ENCODE measurements at regions not wholly inside any gene's neighbourhood (a gene's known extent, or its start where the extent isn't known, plus 50 kb on each side); places are given as distances from the start of the nearest gene placed in this dataset.

DNA sequence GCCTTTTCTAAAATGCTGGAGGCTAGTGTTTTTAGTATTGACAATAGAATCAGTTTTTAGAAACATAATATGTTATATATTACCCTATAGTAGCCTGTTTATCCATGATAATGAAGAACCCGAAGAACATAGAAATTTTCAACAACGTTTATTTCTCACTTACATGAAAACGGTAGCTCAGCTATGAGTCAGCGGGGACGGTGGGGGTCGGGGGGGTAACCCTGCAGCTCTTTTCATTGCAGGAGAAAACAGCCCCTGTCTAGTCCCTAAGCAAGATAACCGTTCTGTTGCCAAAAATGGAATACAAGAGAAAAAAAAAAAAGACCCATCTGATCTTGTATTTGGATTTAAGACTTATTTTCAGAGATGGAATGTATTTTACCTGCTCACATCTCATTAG lies 1758.4 kb upstream of the AGA start:
- WGBS, 2 donors, result 73 to 81% methylated on average over 7 of the region's 7 CpGs
- TF ChIP-seq, protein P1, sequence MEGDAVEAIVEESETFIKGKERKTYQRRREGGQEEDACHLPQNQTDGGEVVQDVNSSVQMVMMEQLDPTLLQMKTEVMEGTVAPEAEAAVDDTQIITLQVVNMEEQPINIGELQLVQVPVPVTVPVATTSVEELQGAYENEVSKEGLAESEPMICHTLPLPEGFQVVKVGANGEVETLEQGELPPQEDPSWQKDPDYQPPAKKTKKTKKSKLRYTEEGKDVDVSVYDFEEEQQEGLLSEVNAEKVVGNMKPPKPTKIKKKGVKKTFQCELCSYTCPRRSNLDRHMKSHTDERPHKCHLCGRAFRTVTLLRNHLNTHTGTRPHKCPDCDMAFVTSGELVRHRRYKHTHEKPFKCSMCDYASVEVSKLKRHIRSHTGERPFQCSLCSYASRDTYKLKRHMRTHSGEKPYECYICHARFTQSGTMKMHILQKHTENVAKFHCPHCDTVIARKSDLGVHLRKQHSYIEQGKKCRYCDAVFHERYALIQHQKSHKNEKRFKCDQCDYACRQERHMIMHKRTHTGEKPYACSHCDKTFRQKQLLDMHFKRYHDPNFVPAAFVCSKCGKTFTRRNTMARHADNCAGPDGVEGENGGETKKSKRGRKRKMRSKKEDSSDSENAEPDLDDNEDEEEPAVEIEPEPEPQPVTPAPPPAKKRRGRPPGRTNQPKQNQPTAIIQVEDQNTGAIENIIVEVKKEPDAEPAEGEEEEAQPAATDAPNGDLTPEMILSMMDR (IDR thresholded peaks at IDR 0.05), result no peak
- TF ChIP-seq POLR2A (IDR thresholded peaks at IDR 0.05), result no peak
- intact Hi-C loops (cut with DNase I; ENCODE audit: low total_unique reads), result no loop called here
- DNase-seq (ENCODE audit: low spot score in 2 of 2), result no peak
- no peak overlapping the region for H3K4me3 ChIP-seq (ENCODE audit: low read depth, poor library complexity, severe bottlenecking)

DNA sequence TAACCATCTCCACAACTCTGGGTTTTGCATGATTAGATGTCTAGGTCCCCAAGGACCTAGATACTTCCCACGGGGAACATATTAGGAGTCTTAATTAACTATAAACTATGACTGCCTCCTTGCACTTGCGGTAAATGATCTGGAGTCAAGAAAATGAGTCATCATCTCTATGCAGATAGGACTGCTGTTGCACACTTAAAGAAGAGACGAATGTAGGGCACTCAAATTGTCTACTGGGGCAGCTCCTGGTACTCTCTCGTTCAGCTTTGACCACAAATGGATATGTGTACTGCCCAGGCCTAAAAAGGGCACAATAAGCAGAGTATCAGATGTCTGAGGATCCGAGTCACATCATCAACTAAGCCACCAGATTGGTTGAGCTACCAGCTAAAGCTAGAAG lies 1783.4 kb upstream of the AGA start:
- no peak for DNase-seq (ENCODE audit: low spot score in 2 of 2)
- 80 to 81% methylated on average over 5 of the region's 5 CpGs for WGBS, 2 donors
- no peak overlapping the region for H3K4me3 ChIP-seq (ENCODE audit: low read depth, poor library complexity, severe bottlenecking)
- no peak for TF ChIP-seq POLR2A (IDR thresholded peaks at IDR 0.05)
- TF ChIP-seq, protein P1 (IDR thresholded peaks at IDR 0.05), result no peak
- intact Hi-C loops (cut with DNase I; ENCODE audit: low total_unique reads), result no loop called here

DNA sequence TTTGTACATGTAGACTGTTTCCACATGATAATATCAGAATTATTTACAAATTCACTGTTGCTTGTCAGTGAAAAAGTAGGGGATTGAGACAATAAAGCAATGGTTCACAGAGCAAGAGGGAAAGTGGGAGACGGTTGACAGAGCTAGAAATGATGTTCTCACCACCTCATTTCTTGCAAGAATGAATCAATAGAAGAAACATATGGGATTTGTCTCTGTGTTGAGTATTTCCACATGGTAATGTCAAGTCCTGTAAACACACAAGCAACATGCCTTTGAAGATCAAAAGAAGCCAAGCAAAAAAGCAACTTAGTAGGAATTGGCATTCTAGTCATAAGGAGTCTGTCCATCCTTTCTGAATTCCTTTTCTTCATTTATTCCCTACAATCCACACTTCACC lies 1806.6 kb upstream of the AGA start:
- intact Hi-C loops (cut with DNase I; ENCODE audit: low total_unique reads), result no loop called here
- DNase-seq (ENCODE audit: low spot score in 2 of 2), result no peak

DNA sequence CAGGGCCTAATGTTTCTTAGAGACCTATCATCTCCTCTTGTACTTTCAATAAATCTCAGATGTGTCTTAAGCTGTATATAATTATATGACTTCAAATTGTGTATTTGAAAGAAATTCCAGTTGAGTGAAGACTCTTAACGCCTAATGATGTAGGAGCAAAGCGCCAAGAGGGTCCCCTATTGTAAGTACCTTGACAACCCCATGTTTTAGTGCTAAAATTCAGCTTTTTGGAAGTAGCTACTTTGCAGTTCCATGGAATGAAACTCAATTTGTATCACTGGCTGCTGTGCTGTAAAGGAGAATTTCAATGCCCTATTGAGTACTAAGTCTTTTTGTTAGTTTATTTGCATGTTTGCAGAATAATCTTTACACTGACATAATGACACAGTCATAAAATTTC lies 1826.6 kb upstream of the AGA start:
- intact Hi-C loops (cut with DNase I; ENCODE audit: low total_unique reads), result no loop called here
- TF ChIP-seq, protein P1 (IDR thresholded peaks at IDR 0.05), result no peak
- no peak for TF ChIP-seq POLR2A (IDR thresholded peaks at IDR 0.05)
- WGBS, 2 donors, result 83 to 91% methylated on average over 2 of the region's 2 CpGs
- no peak overlapping the region for H3K4me3 ChIP-seq (ENCODE audit: low read depth, poor library complexity, severe bottlenecking)
- DNase-seq (ENCODE audit: low spot score in 2 of 2), result no peak

More for the DNA sequence above, 1806.6 kb upstream of the AGA start:
- no peak for TF ChIP-seq POLR2A (IDR thresholded peaks at IDR 0.05)
- TF ChIP-seq, protein P1 (IDR thresholded peaks at IDR 0.05), result no peak
- H3K4me3 ChIP-seq (ENCODE audit: low read depth, poor library complexity, severe bottlenecking), result no peak overlapping the region
- WGBS, 2 donors, result 48 to 58% methylated on average over 1 of the region's 1 CpG

DNA sequence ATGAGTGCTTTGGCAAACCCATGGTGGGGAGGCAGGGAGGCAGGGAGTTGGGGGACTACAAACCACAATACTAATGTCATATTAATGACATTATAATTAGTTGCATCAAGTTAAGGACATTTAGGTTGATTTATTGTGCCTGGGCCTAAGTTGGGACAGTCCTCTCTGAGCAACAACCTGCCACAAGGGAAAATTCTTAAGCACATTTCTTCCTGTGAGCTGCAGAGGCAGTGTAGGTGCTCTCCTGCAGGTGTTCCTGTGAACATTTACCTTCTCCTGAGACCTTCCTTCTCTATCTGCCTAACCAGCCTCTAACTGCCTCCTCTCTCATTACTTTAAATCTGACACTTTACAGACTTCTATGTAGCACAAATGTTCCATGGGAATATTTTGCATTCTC lies 1830.0 kb upstream of the AGA start:
- no peak for DNase-seq (ENCODE audit: low spot score in 2 of 2)
- H3K4me3 ChIP-seq (ENCODE audit: low read depth, poor library complexity, severe bottlenecking), result no peak overlapping the region
- TF ChIP-seq, protein P1 (IDR thresholded peaks at IDR 0.05), result no peak
- no peak for TF ChIP-seq POLR2A (IDR thresholded peaks at IDR 0.05)
- intact Hi-C loops (cut with DNase I; ENCODE audit: low total_unique reads), result no loop called here

DNA sequence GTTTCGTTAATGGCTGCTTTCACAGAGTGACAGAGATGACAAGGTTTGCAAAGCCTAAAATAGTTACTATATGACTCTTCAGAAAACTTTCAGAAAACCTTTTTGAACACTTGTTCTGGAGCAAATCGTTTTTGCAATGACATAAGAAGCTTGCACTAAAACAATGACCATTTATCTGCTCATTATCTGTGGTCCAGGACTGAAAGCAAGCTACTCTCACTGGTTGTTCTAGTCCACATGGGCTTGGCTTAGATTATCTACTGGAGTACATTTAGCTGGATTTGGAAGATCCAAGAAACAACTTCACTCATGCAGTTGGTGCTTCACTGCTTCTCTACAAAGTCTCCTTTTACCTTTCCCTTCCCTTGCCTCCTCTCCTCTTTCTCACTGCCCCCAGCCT lies 1836.4 kb upstream of the AGA start:
- intact Hi-C loops (cut with DNase I; ENCODE audit: low total_unique reads), result no loop called here
- DNase-seq (ENCODE audit: low spot score in 2 of 2), result no peak

More for the DNA sequence above, 1836.4 kb upstream of the AGA start:
- H3K4me3 ChIP-seq (ENCODE audit: low read depth, poor library complexity, severe bottlenecking), result no peak overlapping the region
- WGBS, 2 donors, result 65 to 67% methylated on average over 2 of the region's 2 CpGs
- TF ChIP-seq POLR2A (IDR thresholded peaks at IDR 0.05), result no peak
- TF ChIP-seq, protein P1 (IDR thresholded peaks at IDR 0.05), result no peak
